ENCODE measurements at regions not wholly inside any gene's neighbourhood (a gene's known extent, or its start where the extent isn't known, plus 50 kb on each side); places are given as distances from the start of the nearest gene placed in this dataset.

DNA sequence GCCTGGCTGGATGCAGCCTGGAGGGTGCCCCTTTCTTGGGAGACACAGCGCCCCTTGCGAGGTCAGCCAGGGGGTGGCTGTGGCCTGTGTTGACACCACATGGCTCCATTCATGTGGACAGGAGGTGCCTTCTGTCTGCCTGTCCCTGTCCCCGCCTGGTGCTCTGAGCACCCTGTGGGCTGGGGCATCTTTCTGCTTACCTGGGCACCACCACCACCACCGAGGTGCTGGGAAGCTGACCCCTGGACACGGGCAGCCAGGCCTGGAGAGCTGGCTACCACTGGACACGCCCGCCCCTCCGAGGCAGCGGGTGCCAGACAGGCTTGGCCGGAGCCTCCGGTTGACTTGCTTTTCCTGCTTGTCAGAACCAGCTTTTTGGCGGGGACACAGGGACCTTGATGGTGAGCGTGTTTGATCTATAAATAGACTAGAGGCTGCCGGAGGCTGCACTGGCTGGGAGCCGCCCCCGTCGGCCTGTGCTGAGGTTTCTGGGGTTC is 121.3 kb upstream of the GSE1 start:
- H3K27ac ChIP-seq = no peak overlapping the region
- 67 to 70% methylated on average over 12 to 13 of the region's 17 CpGs for WGBS, 2 donors
- peaks cover 0 to 10% (median 2%) of the 10 kb centered on the region in 4 donors for H3K4me1 ChIP-seq
- H3K4me3 ChIP-seq = no peak overlapping the region
- H3K9me3 ChIP-seq = no peaks in the 10 kb centered on the region
- TF ChIP-seq POLR2A (IDR thresholded peaks at IDR 0.05) (no peak), EP300 (IDR thresholded peaks at IDR 0.05) (no peak)
- TF ChIP-seq, protein P1, sequence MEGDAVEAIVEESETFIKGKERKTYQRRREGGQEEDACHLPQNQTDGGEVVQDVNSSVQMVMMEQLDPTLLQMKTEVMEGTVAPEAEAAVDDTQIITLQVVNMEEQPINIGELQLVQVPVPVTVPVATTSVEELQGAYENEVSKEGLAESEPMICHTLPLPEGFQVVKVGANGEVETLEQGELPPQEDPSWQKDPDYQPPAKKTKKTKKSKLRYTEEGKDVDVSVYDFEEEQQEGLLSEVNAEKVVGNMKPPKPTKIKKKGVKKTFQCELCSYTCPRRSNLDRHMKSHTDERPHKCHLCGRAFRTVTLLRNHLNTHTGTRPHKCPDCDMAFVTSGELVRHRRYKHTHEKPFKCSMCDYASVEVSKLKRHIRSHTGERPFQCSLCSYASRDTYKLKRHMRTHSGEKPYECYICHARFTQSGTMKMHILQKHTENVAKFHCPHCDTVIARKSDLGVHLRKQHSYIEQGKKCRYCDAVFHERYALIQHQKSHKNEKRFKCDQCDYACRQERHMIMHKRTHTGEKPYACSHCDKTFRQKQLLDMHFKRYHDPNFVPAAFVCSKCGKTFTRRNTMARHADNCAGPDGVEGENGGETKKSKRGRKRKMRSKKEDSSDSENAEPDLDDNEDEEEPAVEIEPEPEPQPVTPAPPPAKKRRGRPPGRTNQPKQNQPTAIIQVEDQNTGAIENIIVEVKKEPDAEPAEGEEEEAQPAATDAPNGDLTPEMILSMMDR (IDR thresholded peaks at IDR 0.05) = no peak
- no peak for DNase-seq (ENCODE audit: low spot score in 2 of 2)
- H3K36me3 ChIP-seq = no peaks in the 10 kb centered on the region
- no peaks in the 10 kb centered on the region for H3K27me3 ChIP-seq

DNA sequence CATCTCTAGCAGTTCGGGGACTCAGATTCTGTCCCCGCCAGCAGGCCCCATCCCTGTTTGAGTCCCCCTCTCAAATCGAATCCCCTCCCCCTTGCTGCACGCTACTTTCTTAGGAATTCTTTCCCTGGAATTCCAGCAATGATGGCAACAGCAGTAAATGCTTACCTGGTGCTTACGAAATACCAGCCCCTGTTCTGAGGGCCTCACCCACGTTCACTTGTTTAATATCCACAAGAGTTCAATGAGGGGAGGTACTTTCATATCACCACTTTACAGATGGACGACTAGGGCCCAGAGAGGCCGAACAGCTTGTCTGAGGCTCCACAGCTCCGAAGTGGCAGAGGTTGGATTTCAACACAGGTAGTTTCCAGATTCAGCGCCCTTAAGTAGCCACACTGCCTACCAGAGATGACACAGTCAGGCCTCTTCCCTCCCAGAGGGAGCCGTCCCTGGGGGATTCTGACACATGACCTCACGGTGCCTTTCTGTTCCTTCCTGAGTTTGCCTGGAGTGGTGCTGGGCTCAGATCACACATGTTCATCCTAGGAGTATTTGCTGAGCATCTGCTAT is 120.7 kb upstream of the GSE1 start:
- H3K4me1 ChIP-seq = peaks cover 0 to 10% (median 2%) of the 10 kb centered on the region in 4 donors
- DNase-seq (ENCODE audit: low spot score in 2 of 2) = no peak
- H3K27me3 ChIP-seq = no peaks in the 10 kb centered on the region
- no peak overlapping the region for H3K4me3 ChIP-seq
- TF ChIP-seq EP300 (IDR thresholded peaks at IDR 0.05) = no peak
- no peak for TF ChIP-seq POLR2A (IDR thresholded peaks at IDR 0.05)
- TF ChIP-seq, protein P1 (IDR thresholded peaks at IDR 0.05) = no peak
- no peak overlapping the region for H3K27ac ChIP-seq
- H3K9me3 ChIP-seq = no peaks in the 10 kb centered on the region
- WGBS, 2 donors = 81 to 84% methylated on average over 12 of the region's 12 CpGs
- H3K36me3 ChIP-seq = no peaks in the 10 kb centered on the region

DNA sequence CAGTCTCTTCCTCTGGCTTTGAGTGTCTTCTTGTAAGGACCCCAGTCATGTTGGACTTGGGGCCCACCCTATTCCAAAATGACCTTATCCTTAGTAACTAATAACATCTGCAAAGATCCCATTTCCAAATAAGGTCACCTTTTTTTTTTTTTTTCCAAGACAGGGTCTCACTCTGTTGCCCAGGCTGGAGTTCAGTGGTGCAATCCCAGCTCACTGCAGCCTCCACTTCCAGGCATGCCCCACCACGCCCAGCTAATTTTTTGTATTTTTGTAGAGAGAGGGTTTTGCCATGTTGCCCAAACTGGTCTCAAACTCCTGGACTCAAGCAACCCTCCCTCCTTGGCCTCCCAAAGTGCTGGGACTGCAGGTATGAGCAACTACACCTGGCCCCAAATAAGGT is 118.8 kb upstream of the GSE1 start:
- WGBS, 2 donors = 88 to 100% methylated on average over 1 of the region's 1 CpG
- no peak overlapping the region for H3K4me3 ChIP-seq

DNA sequence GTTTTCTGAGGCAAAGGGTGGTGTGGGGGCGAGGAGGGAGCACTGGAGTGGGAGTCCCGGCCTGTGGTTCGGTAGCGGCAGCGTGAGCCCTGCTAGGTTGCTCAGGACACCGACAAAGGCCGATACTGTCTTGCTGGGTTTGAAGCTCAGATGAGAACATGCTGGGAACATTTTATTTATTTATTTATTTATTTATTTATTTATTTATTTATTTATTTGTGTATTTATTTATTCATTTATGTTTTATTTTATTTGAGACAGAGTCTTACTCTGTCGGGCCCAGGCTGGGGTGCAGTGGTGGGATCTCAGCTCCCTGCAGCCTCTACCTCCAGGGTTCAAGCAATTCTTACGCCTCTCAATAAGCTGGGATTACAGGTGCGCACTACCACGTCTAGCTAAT is 117.9 kb upstream of the GSE1 start:
- no peak overlapping the region for H3K4me3 ChIP-seq
- no peak overlapping the region for H3K27ac ChIP-seq
- H3K27me3 ChIP-seq = no peaks in the 10 kb centered on the region
- no peak for DNase-seq (ENCODE audit: low spot score in 2 of 2)
- H3K36me3 ChIP-seq = no peaks in the 10 kb centered on the region
- H3K4me1 ChIP-seq = peaks cover 0 to 10% (median 2%) of the 10 kb centered on the region in 4 donors
- TF ChIP-seq EP300 (IDR thresholded peaks at IDR 0.05) (no peak), POLR2A (IDR thresholded peaks at IDR 0.05) (no peak)
- TF ChIP-seq, protein P1 (IDR thresholded peaks at IDR 0.05) = no peak
- 93 to 96% methylated on average over 11 of the region's 11 CpGs for WGBS, 2 donors
- no peaks in the 10 kb centered on the region for H3K9me3 ChIP-seq

More for the DNA sequence above, 118.8 kb upstream of the GSE1 start:
- H3K36me3 ChIP-seq = no peaks in the 10 kb centered on the region
- no peaks in the 10 kb centered on the region for H3K9me3 ChIP-seq
- H3K27me3 ChIP-seq = no peaks in the 10 kb centered on the region
- H3K4me1 ChIP-seq = peaks cover 0 to 10% (median 2%) of the 10 kb centered on the region in 4 donors
- H3K27ac ChIP-seq = no peak overlapping the region
- no peak for DNase-seq (ENCODE audit: low spot score in 2 of 2)
- TF ChIP-seq POLR2A (IDR thresholded peaks at IDR 0.05) (no peak), EP300 (IDR thresholded peaks at IDR 0.05) (no peak)
- TF ChIP-seq, protein P1 (IDR thresholded peaks at IDR 0.05) = no peak

DNA sequence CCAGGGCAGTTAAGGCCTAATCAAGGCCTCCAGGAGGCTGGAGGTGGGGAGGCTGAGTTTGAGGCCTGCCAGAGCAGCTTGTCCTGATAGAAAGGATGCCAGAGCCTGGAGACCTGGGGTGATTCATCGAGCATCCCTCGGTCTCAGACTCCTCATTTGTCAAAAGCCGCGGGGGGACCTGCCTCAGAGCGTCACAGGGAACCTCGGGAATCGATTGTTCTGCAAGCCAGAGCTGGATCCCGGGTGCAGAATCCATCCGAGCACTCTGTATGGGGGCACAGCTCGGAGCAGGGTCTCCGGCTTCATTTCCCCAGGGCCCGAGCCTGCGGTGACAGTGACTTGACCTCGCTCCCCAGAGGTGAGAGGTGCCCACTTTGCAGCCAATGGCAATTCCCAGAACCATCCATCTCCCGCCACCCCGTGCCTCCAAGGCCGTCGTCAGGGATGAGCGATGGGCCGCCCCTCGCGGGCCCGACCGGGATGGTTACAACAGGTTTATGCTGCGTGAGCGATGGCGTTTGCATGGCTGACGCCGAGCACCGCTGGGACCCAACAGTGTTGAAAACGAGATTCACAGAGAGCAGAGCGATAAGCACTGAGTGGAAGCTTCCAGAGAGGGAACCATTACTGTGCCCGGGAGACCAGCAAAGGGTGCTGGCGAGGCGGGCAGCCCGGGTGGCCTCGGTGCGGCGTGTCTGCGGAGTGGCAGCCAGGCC is 117.1 kb upstream of the GSE1 start:
- Histone ChIP-seq H3K9me3 (no peaks in the 10 kb centered on the region), H3K27ac (no peak overlapping the region), H3K36me3 (no peaks in the 10 kb centered on the region), H3K4me3 (no peak overlapping the region), H3K4me1 (peaks cover 0 to 8% (median 2%) of the 10 kb centered on the region in 4 donors), H3K27me3 (no peaks in the 10 kb centered on the region)
- 90 to 91% methylated on average over 30 to 40 of the region's 40 CpGs for WGBS, 2 donors
- TF ChIP-seq EP300 (IDR thresholded peaks at IDR 0.05) (no peak), POLR2A (IDR thresholded peaks at IDR 0.05) (no peak)
- TF ChIP-seq, protein P1 (IDR thresholded peaks at IDR 0.05) = no peak
- no peak for DNase-seq (ENCODE audit: low spot score in 2 of 2)
